Right atrium auricular region (tissue), 2 donors: ENCODE measurements at regions not wholly inside any gene's neighbourhood (a gene's known extent, or its start where the extent isn't known, plus 50 kb on each side); places are given as distances from the start of the nearest gene placed in this dataset.
"Not testable (repeated sequence)": the region's sequence is repeated elsewhere in the genome, so short reads cannot be mapped to it uniquely, and the experiment has no call there.

Experiments
- DNase-seq: peaks from one replicate; pipeline ENCODE4 v3.0.0-alpha.2; 2019; ENCODE audit warnings: low spot score
- H3K27ac ChIP-seq, 2 donors: fragments of 200-600 bp; sonication (generic); 1 replicate in 1 of 2; 2 replicates in 1 of 2; pipeline ENCODE4 v1.5.1; 2016 to 2019
- H3K27me3 ChIP-seq, 2 donors: fragments of 200-600 bp; sonication (generic); one replicate each; pipeline versions ENCODE4 v1.5.1 to v1.6.0; 2017 to 2019
- H3K36me3 ChIP-seq: fragments of 200-600 bp; sonication (generic); one replicate; pipeline ENCODE4 v1.5.1; 2016
- H3K4me1 ChIP-seq, 2 donors: fragments of 200-600 bp; sonication (generic); one replicate each; pipeline versions ENCODE4 v1.5.1 to v1.6.0; 2017 to 2019
- H3K4me3 ChIP-seq, 2 donors: fragments of 200-600 bp; sonication (generic); 1 replicate in 1 of 2; 2 replicates in 1 of 2; pipeline ENCODE4 v1.5.1; 2017 to 2019; ENCODE audit warnings: mild to moderate bottlenecking in 1 of 2, moderate library complexity in 1 of 2
- H3K9me3 ChIP-seq, 2 donors: fragments of 200-600 bp; sonication (generic); one replicate each; pipeline ENCODE4 v1.5.1; 2019
- CTCF ChIP-seq, 2 donors: fragments of 200-600 bp; sonication (generic); IDR thresholded peaks; one replicate each; pipeline ENCODE4 v1.5.1; 2019; ENCODE audit warnings: antibody characterized with exemption in 2 of 2

GRCh38 chr1:101135526-101135925 is 101.3 kb upstream of the S1PR1 start:
- H3K27ac ChIP-seq: no peak overlapping the region

GRCh38 chr1:101131239-101131843 is 105.5 kb upstream of the S1PR1 start:
- no peaks in the 10 kb centered on the region for H3K27me3 ChIP-seq
- no peaks in the 10 kb centered on the region for H3K9me3 ChIP-seq
- no peak for TF ChIP-seq CTCF (IDR thresholded peaks at IDR 0.05)
- peaks cover 0 to 13% of the 10 kb centered on the region in 2 donors for H3K4me1 ChIP-seq
- no peaks in the 10 kb centered on the region for H3K36me3 ChIP-seq
- DNase-seq: no peak
- no peak overlapping the region for H3K4me3 ChIP-seq
- H3K27ac ChIP-seq: no peak overlapping the region

More at GRCh38 chr1:101135526-101135925, 101.3 kb upstream of the S1PR1 start:
- no peak overlapping the region for H3K4me3 ChIP-seq
- no peak for TF ChIP-seq CTCF (IDR thresholded peaks at IDR 0.05)
- H3K4me1 ChIP-seq: peaks cover 0 to 36% of the 10 kb centered on the region in 2 donors
- no peaks in the 10 kb centered on the region for H3K27me3 ChIP-seq
- H3K36me3 ChIP-seq: no peaks in the 10 kb centered on the region
- H3K9me3 ChIP-seq: no peaks in the 10 kb centered on the region
- DNase-seq: no peak

- DNase-seq: no peak
- Histone ChIP-seq H3K27ac (no peak overlapping the region), H3K4me1 (peaks cover 0 to 7% of the 10 kb centered on the region in 2 donors), H3K9me3 (no peaks in the 10 kb centered on the region), H3K4me3 (no peak overlapping the region), H3K27me3 (no peaks in the 10 kb centered on the region), H3K36me3 (no peaks in the 10 kb centered on the region)
- TF ChIP-seq CTCF (IDR thresholded peaks at IDR 0.05): no peak
Measured at GRCh38 chr1:101130673-101131072, 105.1 kb upstream of the DPH5 start.

GRCh38 chr1:101128846-101129245 is 103.3 kb upstream of the DPH5 start:
- no peak for TF ChIP-seq CTCF (IDR thresholded peaks at IDR 0.05)
- H3K9me3 ChIP-seq: no peaks in the 10 kb centered on the region
- H3K4me1 ChIP-seq: peaks cover 0 to 7% of the 10 kb centered on the region in 2 donors
- no peaks in the 10 kb centered on the region for H3K36me3 ChIP-seq
- DNase-seq: no peak
- H3K27ac ChIP-seq: no peak overlapping the region
- no peaks in the 10 kb centered on the region for H3K27me3 ChIP-seq
- H3K4me3 ChIP-seq: no peak overlapping the region

GRCh38 chr1:101128211-101128727 is 102.7 kb upstream of the DPH5 start:
- no peaks in the 10 kb centered on the region for H3K9me3 ChIP-seq
- no peak overlapping the region for H3K4me3 ChIP-seq
- TF ChIP-seq CTCF (IDR thresholded peaks at IDR 0.05): no peak
- no peak for DNase-seq
- H3K27ac ChIP-seq: no peak overlapping the region
- peaks cover 0 to 7% of the 10 kb centered on the region in 2 donors for H3K4me1 ChIP-seq
- no peaks in the 10 kb centered on the region for H3K27me3 ChIP-seq
- H3K36me3 ChIP-seq: no peaks in the 10 kb centered on the region

GRCh38 chr1:101124405-101124804 is 98.8 kb upstream of the DPH5 start:
- H3K9me3 ChIP-seq: no peaks in the 10 kb centered on the region
- H3K27ac ChIP-seq: no peak overlapping the region
- no peaks in the 10 kb centered on the region for H3K27me3 ChIP-seq
- H3K4me1 ChIP-seq: peaks cover 0 to 7% of the 10 kb centered on the region in 2 donors
- no peaks in the 10 kb centered on the region for H3K36me3 ChIP-seq
- no peak for TF ChIP-seq CTCF (IDR thresholded peaks at IDR 0.05)
- DNase-seq: no peak
- no peak overlapping the region for H3K4me3 ChIP-seq

- DNase-seq, H3K9me3 ChIP-seq, H3K27ac ChIP-seq, H3K36me3 ChIP-seq, H3K4me3 ChIP-seq, H3K4me1 ChIP-seq, H3K27me3 ChIP-seq: not testable (repeated sequence)
Measured at GRCh38 chr1:101123904-101124303, 98.3 kb upstream of the DPH5 start.
